Stimulated activated CD8-positive, alpha-beta memory T cell treated with anti-CD3 and anti-CD28 coated beads, Interleukin-15, amount 100 ng/mL, for 1 hour (primary cell): ENCODE measurements at regions not wholly inside any gene's neighbourhood (a gene's known extent, or its start where the extent isn't known, plus 50 kb on each side); places are given as distances from the start of the nearest gene placed in this dataset.

ENCODE experiments used
- DNase-seq: peaks from one replicate; pipeline ENCODE4 v3.0.0-alpha.2; 2020; ENCODE audit warnings: low read depth

GRCh38 chr7:7118822-7119221 is 63.5 kb upstream of the C1GALT1 start:
- no peak for DNase-seq

GRCh38 chr7:7119729-7120128 is 62.6 kb upstream of the C1GALT1 start:
- no peak for DNase-seq

GRCh38 chr7:7122033-7122478 is 60.3 kb upstream of the C1GALT1 start:
- no peak for DNase-seq

- no peak for DNase-seq
These were observed 59.6 kb upstream of the C1GALT1 start for GRCh38 chr7:7122701-7123281.

- no peak for DNase-seq
These were observed 56.4 kb upstream of the C1GALT1 start for GRCh38 chr7:7125963-7126362.

GRCh38 chr7:7127773-7128172 is 54.6 kb upstream of the C1GALT1 start:
- DNase-seq = no peak

GRCh38 chr7:7129381-7129780 is 53.0 kb upstream of the C1GALT1 start:
- DNase-seq = no peak

GRCh38 chr7:7131273-7131672 is 51.1 kb upstream of the C1GALT1 start:
- DNase-seq = no peak
